ENCODE measurements at regions not wholly inside any gene's neighbourhood (a gene's known extent, or its start where the extent isn't known, plus 50 kb on each side); places are given as distances from the start of the nearest gene placed in this dataset.

DNA sequence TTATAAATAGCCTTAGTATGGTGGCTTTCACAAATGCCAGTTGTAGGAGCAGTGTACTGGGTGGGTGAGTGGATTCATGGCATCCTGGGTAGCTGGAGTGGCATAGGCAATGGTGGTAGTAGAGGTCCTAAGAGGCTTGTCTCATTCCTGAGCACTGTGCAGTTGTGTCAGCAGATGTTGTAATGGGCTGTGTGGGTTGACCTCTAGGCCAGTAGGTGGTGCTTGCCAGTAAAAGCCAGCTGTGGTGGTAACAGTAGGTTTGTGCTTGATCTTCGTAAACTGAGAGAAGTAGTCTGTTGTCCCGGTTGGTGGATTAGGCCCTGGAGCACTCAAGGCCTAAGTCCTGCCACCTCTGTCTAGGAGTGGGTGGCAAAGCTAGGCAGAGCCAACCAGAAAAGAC lies 149.7 kb upstream of the SUCLG2 start:
- peak; percentile 4 for DNase-seq (ENCODE audit: low read depth)
- TF ChIP-seq CTCF (IDR thresholded peaks at IDR 0.05; ENCODE audit: low read depth, low read length) (no peak), MYC (IDR thresholded peaks at IDR 0.05; ENCODE audit: low read depth, low read length) (no peak), MAX (IDR thresholded peaks at IDR 0.05; ENCODE audit: low read depth, low read length) (no peak), POLR2A (IDR thresholded peaks at IDR 0.05; ENCODE audit: extremely low read depth, insufficient read length) (no peak)
- no peak overlapping the region for H3K4me3 ChIP-seq (ENCODE audit: low read depth, low read length)

DNA sequence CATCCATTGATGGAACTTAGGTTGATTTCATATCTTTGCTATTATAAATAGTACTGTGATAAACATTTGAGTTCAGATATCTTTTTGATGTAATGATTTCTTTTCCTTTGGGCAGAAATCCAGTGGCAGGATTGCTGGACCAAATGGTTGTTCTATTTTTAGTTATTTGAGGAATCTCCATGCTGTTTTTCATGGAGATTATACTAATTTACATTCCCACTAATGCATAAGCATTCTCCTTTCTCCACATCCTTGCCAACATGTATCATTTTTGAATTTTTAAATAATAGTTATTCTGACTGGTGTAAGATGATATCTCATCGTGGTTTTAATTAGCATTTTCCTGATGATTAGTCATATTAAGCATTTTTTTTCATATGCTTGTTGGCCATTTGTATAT lies 144.0 kb upstream of the SUCLG2 start:
- DNase-seq (ENCODE audit: low read depth): no peak
- TF ChIP-seq POLR2A (IDR thresholded peaks at IDR 0.05; ENCODE audit: extremely low read depth, insufficient read length) (no peak), CTCF (IDR thresholded peaks at IDR 0.05; ENCODE audit: low read depth, low read length) (no peak), MYC (IDR thresholded peaks at IDR 0.05; ENCODE audit: low read depth, low read length) (no peak), MAX (IDR thresholded peaks at IDR 0.05; ENCODE audit: low read depth, low read length) (no peak)
- H3K4me3 ChIP-seq (ENCODE audit: low read depth, low read length): no peak overlapping the region

GRCh38 chr3:67791620-67792019 lies 137.2 kb upstream of the SUCLG2 start:
- no peak overlapping the region for H3K4me3 ChIP-seq (ENCODE audit: low read depth, low read length)
- no peak for DNase-seq (ENCODE audit: low read depth)
- TF ChIP-seq MAX (IDR thresholded peaks at IDR 0.05; ENCODE audit: low read depth, low read length): no peak
- no peak for TF ChIP-seq CTCF (IDR thresholded peaks at IDR 0.05; ENCODE audit: low read depth, low read length)
- TF ChIP-seq MYC (IDR thresholded peaks at IDR 0.05; ENCODE audit: low read depth, low read length): no peak
- TF ChIP-seq POLR2A (IDR thresholded peaks at IDR 0.05; ENCODE audit: extremely low read depth, insufficient read length): no peak

- peak; percentile 63 for DNase-seq (ENCODE audit: low read depth)
- H3K4me3 ChIP-seq (ENCODE audit: low read depth, low read length): no peak overlapping the region
Observed at GRCh38 chr3:67790043-67790442, 135.6 kb upstream of the SUCLG2 start.

GRCh38 chr3:67788396-67788795 lies 134.0 kb upstream of the SUCLG2 start:
- DNase-seq (ENCODE audit: low read depth): no peak
- no peak overlapping the region for H3K4me3 ChIP-seq (ENCODE audit: low read depth, low read length)
- TF ChIP-seq MYC (IDR thresholded peaks at IDR 0.05; ENCODE audit: low read depth, low read length): no peak
- no peak for TF ChIP-seq CTCF (IDR thresholded peaks at IDR 0.05; ENCODE audit: low read depth, low read length)
- no peak for TF ChIP-seq POLR2A (IDR thresholded peaks at IDR 0.05; ENCODE audit: extremely low read depth, insufficient read length)
- no peak for TF ChIP-seq MAX (IDR thresholded peaks at IDR 0.05; ENCODE audit: low read depth, low read length)

More at GRCh38 chr3:67790043-67790442, 135.6 kb upstream of the SUCLG2 start:
- TF ChIP-seq MYC (IDR thresholded peaks at IDR 0.05; ENCODE audit: low read depth, low read length) (no peak), MAX (IDR thresholded peaks at IDR 0.05; ENCODE audit: low read depth, low read length) (no peak), POLR2A (IDR thresholded peaks at IDR 0.05; ENCODE audit: extremely low read depth, insufficient read length) (no peak), CTCF (IDR thresholded peaks at IDR 0.05; ENCODE audit: low read depth, low read length) (peak; percentile 54)

Data from NB4 (cell line).